HL-60 (cell line): ENCODE measurements at regions not wholly inside any gene's neighbourhood (a gene's known extent, or its start where the extent isn't known, plus 50 kb on each side); places are given as distances from the start of the nearest gene placed in this dataset.

Source experiments
- DNase-seq, 2 experiments: peaks; one replicate each; pipeline ENCODE4 v3.0.0-alpha.2; 2010 to 2020; ENCODE audit warnings: low read depth in 1 of 2, low spot score in 1 of 2
- H3K27ac ChIP-seq: fragments of 250-450 bp; sonication (Bioruptor Pico); replicated peaks from 2 replicates; pipeline ENCODE4 v1.5.1; 2020; ENCODE audit warnings: mild to moderate bottlenecking, moderate library complexity
- H3K27me3 ChIP-seq: fragments of 250-450 bp; sonication (Bioruptor Pico); 2 replicates; pipeline ENCODE4 v1.5.1; 2021; ENCODE audit warnings: mild to moderate bottlenecking, moderate library complexity; ENCODE audit not compliant: insufficient read depth, poor library complexity, severe bottlenecking
- H3K4me3 ChIP-seq: replicated peaks from 2 replicates; pipeline ENCODE4 v1.5.1; 2011; ENCODE audit warnings: mild to moderate bottlenecking, control low read depth, low read length; ENCODE audit not compliant: insufficient read depth
- CTCF ChIP-seq: IDR thresholded peaks from one replicate; pipeline ENCODE4 v1.5.1; 2011; ENCODE audit warnings: low read length, control low read depth, inconsistent platforms; ENCODE audit not compliant: insufficient read depth
- GABPA ChIP-seq: IDR thresholded peaks from 2 replicates; pipeline ENCODE4 v1.6.1; 2012; ENCODE audit warnings: low read depth
- POLR2AphosphoS5 ChIP-seq: IDR thresholded peaks from 2 replicates; pipeline ENCODE4 v1.6.1; 2012; ENCODE audit warnings: low read depth
- REST ChIP-seq: IDR thresholded peaks from 2 replicates; pipeline ENCODE4 v1.6.1; 2012; ENCODE audit warnings: low read depth; ENCODE audit not compliant: insufficient replicate concordance
- SPI1 ChIP-seq: IDR thresholded peaks from 2 replicates; pipeline ENCODE4 v1.6.1; 2012; ENCODE audit warnings: low read depth, mild to moderate bottlenecking, borderline replicate concordance

GRCh38 chr15:29635513-29636098 is 186.7 kb downstream of the TJP1 start:
- DNase-seq, result no peak
- Histone ChIP-seq H3K4me3 (no peak overlapping the region), H3K27ac (no peak overlapping the region), H3K27me3 (no peaks in the 10 kb centered on the region)
- TF ChIP-seq GABPA (no peak), CTCF (no peak), POLR2AphosphoS5 (no peak), SPI1 (no peak), REST (no peak)

GRCh38 chr15:29633971-29634370 is 188.3 kb downstream of the TJP1 start:
- DNase-seq, result no peak
- Histone ChIP-seq H3K4me3 (no peak overlapping the region), H3K27ac (no peak overlapping the region), H3K27me3 (no peaks in the 10 kb centered on the region)
- TF ChIP-seq SPI1 (no peak), POLR2AphosphoS5 (no peak), REST (no peak), GABPA (no peak)

GRCh38 chr15:29632671-29633406 is 189.4 kb downstream of the TJP1 start:
- H3K27me3 ChIP-seq, result no peaks in the 10 kb centered on the region
- no peak overlapping the region for H3K4me3 ChIP-seq
- DNase-seq, result no peak
- TF ChIP-seq REST, result no peak
- no peak for TF ChIP-seq CTCF
- TF ChIP-seq POLR2AphosphoS5, result no peak
- TF ChIP-seq GABPA, result no peak
- no peak for TF ChIP-seq SPI1
- H3K27ac ChIP-seq, result no peak overlapping the region
